C1 segment of cervical spinal cord (tissue), 14 donors: ENCODE measurements at regions not wholly inside any gene's neighbourhood (a gene's known extent, or its start where the extent isn't known, plus 50 kb on each side); places are given as distances from the start of the nearest gene placed in this dataset.

ENCODE experiments used
- DNase-seq, 14 donors: peaks; one replicate each; lab custom pipeline; 2025; lab: John Stamatoyannopoulos, UW

DNA sequence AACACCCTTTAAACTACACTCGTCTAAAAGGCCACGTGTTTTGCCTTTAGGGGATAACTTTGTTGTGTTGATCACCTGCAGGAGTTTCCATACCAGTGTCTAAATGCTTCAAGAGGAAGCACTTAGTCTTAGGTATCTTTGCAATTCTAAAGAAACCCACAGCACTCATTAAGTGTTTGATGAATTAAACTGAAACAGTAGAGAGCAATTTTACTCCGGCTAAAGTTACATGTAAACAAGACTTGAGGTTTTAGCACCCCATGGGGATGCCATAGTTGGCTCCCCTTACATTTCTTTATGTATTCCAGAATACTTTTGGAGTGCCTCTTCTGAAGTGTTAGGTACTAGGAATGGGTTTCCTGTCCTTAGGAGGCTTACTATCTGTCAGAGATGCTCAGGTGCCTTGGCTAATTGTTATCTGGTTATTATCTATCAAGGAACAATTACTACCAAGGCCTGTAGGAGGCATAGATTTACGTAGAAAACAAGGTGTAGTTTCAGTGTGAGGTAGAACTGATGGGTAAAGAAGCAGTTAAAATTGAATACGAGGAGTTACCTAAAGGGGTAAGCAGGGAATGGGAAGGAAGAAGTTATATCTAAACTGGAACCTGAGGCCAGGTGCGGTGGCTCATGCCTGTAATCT lies 176.8 kb upstream of the SAMSN1 start:
- no peak for DNase-seq

DNA sequence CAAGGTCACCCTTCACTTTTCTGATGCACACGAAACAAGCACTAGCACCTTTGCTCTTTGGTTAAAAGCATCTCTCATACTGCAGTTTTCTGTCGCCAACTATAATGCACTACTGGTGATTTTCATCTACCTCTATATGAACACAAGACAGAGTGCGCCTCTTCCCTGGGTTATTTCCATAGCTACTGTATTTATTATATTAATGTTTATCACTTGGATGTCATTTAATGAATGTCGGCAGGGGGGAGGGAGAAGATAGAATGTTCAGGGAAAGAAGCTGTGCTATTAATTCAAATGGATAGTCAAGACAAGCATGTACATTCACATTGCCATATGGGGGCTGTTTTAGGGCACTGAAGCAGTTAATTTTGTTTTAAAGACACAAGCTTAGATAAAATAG lies 174.1 kb upstream of the SAMSN1 start:
- DNase-seq: no peak

DNA sequence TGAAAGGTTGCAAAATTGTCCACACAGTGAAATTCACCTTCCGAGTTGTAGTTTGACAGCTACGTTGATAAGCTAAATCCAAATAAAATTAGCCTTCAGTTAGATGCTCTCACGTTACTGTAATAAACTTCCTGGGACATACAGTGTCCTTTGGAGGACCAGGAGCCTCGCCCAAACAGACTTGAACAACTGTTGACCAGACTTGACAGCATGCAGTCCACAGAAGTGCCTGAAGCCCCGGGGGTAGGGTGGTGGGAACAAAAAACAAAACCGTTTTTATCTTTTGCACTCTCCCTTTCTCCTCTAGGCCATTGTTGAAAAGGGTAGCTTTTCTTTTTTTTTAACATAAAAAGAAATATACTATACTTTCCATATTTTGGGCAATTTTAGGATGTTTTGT lies 172.8 kb upstream of the SAMSN1 start:
- no peak for DNase-seq

DNA sequence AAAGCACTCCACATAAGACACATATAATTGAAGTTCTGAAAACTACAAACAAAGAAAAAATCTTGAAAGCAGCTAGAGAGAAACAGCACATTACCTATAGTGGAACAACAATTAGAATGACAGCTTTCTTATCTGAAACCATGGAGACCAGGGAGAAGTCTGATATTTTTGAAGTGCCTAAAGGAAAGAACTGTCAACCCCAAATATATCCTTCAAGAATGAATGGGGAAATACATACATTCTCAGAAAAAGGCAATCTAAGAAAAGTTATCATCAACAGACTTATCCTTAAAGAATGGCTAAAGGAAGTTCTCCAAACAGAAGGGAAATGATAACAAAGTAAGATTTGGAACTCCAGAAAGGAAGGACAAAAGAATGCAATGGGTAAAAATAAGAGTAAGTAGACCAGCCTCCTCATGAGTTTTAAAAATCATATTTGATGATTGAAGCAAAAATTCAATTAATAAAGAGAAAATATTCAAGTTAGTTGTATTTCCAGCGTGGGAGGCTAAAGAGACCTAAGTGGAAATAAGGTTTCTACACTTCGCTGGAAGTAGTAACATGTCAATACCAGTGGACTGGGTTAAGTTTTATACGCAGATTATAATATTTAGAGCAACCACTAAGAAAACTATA lies 170.8 kb upstream of the SAMSN1 start:
- DNase-seq: no peak

DNA sequence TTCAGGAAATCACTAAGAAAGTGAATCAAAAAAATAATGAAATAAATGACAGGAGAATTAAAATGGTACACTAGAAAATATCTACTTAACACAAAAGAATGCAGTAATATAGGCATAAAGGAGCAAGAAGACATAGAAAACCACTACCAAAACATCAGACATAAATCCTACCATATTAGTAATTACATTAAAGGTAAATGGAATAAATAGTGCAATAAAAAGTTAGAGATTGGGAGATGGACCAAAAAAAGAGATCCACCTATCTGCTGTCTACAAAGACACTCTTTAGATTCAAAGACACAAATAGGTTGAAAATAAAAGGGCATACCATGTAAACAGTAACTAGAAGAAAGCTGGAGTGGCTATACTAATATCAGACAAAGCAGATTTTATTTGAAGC lies 167.0 kb upstream of the SAMSN1 start:
- DNase-seq: no peak

DNA sequence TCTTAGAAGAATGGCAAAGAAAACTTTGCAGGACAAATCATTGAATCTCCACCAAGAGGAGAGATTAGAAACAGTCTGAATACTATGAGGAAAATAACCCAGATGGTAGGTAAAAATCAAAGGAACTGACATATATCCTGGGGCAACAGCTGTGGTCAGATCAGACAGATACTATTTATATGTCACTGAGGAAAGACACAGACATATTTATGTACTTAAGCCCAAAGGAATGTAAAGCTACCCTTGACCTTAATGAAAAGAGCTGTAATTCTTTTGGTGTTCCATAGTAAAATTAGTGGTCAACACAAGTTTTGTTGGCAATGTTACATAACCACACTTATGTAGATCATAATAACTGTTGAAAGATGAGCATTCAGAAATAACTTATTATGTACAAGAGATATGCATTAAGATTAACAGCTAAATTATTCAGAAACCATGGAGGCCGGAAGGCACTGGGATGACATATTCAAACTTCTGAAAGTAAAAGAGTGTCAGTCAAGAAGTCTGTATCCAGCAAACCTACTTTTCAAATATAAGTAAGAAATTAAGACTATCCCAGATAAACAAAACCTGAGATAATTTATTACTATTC lies 166.1 kb upstream of the SAMSN1 start:
- no peak for DNase-seq

DNA sequence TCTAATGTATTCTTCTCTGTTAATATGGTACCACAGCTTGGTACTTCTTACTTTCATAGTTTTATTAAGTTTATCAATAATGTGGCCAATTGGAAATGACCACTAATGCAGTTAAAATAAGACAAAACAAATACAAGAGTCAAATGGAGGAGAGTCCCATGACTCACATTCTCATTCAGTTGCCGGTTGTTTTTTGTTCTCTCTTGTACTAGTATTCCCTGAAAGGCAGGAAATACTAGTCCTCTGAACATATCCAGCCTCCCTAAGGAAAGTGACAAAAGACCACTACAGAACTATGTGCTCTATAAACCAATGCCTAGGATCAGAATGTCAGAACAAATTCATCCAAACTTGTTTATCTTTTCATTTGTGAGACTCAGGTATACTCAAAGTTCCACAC lies 165.2 kb upstream of the SAMSN1 start:
- DNase-seq: no peak

DNA sequence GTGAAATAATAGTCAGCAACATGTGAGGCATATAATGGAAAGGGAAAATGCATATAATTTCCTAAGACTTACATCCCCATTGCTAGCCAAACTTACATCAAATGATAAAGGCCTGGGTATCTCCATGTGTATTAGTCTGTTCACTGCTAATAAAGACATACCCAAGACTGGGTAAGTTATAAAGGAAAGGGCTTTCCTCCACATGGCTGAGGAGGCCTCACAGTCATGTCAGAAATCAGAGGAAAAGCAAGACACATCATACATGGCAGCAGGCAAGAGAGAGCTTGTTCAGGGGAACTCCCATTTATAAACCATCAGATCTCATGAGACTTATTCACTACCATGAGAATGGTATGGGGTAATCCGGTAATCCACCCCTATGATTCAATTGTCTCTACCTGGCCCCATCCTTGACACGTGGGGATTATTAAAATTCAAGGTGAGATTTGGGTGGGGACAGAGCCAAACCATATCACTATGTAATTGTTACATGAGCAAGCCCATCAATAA lies 161.5 kb upstream of the SAMSN1 start:
- no peak for DNase-seq

DNA sequence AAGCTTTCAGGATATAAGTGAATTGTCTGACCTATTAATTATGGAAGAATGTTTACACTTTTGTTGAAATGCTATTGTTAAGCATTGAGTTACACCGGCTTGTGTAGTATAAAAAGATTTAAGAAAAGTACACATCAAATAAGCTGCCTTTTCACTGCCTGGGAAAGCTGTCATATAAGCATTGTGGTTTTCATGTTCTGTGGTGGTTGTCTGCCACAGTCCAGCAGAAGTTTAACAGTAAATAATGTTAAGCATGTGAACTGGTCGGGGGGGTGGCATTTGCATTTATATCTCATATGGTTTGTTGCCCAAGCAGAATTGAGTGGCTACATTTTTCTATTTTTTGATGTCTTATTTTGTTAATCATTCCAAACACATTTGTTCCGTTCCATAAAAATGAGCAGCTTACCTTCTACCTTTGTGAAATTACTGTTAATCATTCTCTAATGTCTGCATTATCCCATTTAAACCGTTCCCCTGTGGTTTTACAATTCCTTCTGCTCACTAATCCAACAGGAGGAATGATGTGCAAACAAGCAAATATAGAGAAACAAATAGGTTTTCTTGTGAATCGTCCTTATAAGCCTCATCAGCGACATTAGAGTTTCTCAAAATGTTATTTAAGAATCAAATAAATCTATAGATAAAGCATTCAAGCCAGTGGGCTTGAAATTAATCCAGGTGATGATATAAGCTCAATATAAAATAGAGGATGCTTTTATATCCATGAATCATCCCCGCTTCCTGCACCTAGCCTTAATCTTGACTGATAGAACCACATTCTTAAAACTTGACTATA lies 160.8 kb upstream of the SAMSN1 start:
- DNase-seq: no peak

DNA sequence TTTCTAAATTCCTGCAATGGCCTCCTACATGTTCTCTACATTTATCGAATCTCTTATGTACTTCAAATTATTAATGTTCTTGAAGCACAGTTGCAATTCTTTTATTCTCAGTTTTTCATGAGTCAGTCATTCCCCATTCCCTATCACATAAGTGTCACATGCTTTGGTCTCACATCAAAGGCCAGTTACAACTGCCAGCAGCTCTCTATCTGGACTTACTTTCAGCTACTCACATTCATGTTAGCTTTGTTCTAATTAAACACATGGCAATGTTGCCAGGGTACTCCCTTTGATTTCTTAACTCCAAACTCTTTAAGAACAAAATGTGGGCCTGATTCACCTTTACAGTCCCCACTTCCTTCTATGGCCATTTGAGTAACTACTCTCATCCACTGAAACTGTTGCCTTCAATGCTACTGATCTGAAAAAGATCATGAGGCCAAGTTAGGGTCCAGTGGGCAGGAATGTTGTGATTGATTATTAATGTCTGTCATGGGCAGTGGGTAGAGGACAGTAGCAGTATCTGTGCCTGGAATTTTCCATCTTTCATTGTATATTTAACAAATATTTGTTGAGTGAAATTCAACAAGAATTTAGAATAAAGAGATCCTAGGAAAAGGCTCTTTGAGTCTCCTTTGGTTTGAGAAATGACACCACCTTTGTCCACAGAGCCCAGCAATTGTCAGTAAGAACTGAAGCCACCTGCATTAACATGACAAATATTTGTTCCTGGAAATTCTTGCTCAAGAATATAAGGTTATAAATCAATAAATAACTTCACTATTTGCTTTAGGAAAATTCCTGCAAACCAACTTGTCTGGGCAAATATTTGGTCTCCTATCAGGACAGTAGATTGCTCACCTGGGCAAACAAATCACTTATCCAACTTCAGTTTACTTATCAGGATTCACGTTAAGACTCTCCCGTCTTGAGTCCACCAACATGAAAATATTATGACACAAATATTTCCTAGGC lies 153.6 kb upstream of the SAMSN1 start:
- DNase-seq: no peak

DNA sequence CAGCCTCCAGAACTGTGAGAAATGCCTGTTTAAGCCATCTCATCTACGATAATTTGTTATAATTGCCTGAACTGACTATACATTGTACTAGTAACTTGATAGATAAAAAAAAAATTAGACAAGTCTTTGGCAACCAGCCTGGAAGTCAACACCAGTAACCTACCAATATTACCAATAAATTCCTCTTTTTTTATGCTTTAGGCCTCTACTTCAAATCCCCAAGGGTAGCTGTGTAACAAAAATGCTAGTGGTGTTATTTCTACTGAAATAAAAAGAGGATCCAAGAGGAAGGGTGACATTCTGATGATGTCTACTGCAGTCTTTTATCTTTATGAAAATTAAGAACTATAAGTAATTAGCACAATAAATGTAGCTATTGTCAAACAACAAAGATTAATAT lies 151.7 kb upstream of the SAMSN1 start:
- no peak for DNase-seq

DNA sequence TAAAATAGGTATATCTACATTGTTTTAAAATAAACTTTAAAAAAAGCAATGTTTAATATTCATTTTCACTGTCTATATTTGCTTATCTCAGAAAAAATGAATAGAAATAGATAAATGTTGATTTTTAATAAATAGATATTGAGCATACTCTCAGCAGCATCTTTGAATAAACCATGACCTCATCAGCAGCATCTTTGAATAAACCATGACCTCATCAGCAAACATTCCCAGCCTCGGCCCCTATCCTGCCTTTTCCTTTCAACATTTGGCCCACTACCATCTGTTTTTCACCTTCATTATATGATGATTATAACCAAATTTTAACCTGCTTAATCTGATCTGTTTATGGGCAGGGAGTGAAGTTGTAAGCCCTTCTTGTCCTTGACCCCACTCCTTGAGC lies 148.7 kb upstream of the SAMSN1 start:
- DNase-seq: no peak

DNA sequence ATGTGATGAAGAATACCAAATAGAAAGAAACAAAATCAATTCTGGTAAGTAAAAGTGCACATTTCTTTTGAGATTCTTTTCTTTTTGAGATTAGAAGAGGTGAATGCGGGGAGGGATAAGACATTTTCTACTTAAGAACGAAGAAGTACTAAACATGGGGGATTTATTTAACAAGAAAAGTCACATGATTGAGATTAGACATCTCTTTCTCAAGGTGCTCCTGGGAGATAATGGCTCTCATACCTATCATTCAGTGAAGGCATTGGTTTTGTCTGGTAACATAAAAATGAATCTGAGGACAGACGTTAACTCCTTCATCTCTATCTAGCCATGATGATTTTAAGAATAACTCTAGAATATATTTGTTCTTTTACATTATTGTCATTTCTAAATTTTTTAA lies 147.9 kb upstream of the SAMSN1 start:
- no peak for DNase-seq

DNA sequence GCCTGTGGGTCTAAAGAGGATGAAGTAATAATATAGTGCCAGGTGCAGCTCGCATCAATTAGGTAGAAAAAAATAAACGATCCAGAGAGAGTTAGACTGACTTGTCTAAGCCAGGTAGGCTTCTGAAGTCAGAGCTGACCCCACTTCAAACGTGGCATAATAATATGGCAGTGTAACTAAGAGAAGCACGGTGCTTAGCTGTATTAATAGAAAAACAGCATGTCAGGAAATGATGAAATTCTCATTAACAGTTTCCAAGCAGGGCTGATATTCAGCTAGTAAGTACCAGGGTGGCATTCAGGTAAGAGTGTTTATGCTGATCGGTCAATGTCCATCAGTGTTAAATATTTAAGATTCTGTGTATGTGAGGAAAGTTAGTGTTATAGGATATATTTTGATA lies 145.8 kb upstream of the SAMSN1 start:
- no peak for DNase-seq

DNA sequence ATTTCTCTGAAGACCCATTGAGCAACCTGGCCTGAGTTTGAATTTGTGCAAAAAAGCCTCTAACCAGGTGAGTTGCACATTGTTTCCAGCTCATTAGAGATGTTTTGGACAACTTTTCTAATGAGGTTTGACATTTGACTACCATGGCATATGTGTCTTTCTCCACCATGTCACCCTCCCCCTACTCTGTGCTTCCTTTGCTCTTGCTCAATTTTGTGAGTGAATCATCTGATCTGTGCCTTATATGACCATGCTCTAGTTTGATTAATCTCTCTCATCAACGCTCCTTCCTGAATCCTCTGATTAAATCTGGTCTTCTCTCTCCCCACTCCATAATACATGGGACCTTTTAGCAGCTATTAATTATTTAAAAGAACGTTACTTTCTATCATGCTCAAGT lies 144.8 kb upstream of the SAMSN1 start:
- DNase-seq: no peak

DNA sequence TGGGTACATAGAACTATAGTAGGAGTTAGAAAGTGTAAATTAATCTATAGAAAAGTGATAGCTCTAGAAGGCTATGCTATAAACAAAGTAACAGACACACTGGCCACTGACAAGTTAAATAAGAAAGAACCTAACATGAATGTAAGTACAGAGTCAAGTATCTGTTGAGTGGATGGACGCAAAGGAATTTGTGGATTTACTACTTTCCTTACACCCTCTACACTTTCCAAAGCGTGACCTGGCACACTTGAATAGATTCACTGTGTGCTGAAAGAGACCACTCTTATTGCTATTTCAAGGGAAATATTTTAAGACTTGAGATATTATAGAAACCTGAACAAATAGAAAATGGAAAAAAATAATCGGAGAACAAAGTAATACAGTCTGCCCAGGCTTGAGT lies 142.8 kb upstream of the SAMSN1 start:
- no peak for DNase-seq

DNA sequence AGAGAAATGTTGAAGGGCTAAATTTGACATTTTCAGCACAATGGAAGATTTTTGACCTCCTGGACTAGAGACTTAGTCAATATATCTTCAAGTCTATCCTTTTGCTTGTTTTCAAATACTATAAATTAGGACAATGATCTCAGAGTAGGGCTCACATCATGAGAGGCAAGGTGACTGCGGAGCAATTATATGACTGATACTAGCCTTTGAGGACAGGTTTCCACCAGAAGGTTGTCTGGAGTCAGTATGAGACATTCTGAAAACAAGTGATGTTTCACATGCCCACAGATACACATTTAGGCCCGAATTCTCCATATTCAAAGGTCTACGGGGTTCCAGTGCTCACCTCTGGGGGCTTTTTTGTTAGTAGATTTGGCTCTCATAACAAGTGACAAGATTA lies 142.3 kb upstream of the SAMSN1 start:
- no peak for DNase-seq

DNA sequence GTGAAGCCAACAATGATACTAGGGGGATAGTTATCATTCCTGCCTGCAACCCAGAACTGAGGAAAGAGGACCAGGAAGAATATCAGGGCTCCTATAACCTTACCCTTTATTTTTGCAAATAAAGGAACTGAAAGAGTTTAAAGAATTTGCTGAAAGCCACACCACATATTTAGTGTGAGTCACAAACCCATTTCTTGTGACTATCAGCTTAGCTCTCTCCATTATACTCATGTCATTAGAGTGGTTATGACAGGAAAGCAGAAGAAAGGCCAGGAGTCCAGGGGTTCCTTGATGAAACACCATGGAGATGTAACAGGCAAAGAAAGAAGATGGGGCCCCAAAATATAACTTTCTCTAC lies 141.1 kb upstream of the SAMSN1 start:
- no peak for DNase-seq

DNA sequence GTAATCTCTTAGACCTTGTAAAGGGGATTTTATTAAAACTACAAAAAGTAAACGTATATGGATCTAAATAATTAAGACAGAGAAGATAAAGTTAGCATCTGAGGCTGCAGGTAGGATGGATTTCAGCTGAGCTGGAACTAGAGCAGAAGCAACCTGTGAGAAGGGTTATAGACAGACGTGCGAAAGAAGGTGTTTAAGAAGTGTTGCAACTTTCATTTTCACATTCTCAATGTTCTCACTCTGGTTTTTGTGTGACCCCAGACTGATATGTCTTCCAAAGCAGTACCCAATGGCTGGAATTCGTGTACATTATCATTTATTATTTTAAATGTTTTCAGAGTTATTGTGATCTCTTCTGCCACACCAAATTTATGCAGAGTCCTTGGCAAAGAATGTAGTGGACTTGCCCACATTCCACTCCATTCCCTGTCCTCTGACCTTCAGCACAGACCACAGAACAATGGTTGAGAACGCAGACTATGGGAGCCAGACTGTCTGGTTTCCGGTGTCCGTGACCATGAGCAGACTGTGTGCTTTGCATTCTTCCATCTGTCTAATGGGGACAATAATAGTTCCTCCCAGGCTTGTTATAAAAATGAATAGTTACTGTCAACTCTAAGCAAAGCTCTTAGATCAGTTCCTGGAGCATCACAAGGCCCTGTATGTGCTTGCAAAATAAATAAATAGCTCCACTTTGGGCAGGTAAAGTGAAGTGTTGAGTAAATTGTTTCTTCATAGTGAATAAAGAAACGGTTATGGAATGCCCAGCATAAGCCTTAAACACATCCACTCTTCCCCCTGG lies 140.6 kb upstream of the SAMSN1 start:
- peak in 3 of 14 donors; percentile 1 to 14 (median 12) for DNase-seq

DNA sequence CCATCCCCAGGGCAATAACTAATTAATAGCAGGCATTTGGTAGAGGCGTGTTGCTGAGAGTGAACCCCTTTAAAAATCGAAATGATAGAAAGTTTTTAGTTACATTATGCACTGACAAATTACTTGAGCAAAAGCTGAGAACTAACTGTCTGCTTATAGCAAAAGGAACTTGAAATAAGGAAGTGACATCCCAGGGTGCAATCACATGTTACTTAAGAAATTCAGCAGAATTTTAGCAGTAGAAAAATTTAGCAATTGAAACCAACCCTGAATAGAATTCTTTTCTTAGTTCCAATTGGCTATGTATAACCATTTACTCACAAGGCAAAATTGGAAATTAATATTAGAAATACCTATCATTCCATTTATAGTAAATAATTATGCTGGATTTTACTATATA lies 139.5 kb upstream of the SAMSN1 start:
- DNase-seq: no peak

DNA sequence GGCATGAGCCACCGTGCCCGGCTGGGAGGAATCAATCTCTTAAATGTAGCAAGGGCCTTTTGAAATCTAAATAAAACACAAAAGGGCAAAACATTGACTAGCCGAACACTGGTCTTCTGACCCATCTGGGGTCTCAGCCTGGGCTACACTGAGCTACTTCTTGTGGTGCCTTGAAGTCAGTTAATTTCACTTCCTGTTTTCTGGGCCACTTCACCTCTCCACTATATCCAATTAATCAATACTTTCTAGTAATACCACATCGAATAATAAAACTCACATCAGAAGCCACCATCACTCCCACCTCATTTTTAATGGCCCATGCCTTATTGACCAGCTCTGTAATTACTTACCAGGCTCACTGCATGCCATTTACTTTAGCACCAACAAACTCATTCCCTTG lies 138.0 kb upstream of the SAMSN1 start:
- DNase-seq: no peak
